Transverse colon (tissue), 4 donors: ENCODE measurements at regions not wholly inside any gene's neighbourhood (a gene's known extent, or its start where the extent isn't known, plus 50 kb on each side); places are given as distances from the start of the nearest gene placed in this dataset.

ENCODE experiments used
- POLR2AphosphoS5 ChIP-seq, 3 donors: sonication (generic); formaldehyde crosslinking; IDR thresholded peaks; one replicate each; pipeline ENCODE4 v1.6.1; 2016; ENCODE audit warnings: antibody characterized with exemption in 3 of 3
- TF ChIP-seq, protein P1 (sequence below), 5 experiments: fragments of 200-600 bp in 3 of 5; fragments of 450-650 bp in 2 of 5; sonication (generic) in 3 of 5; IDR thresholded peaks; 1 replicate in 2 of 5; 2 replicates in 3 of 5; pipeline ENCODE4 v1.5.1; 2016 to 2017; ENCODE audit warnings: antibody characterized with exemption in 5 of 5, inconsistent platforms in 3 of 5, mild to moderate bottlenecking in 2 of 5, moderate library complexity in 1 of 5

DNA sequence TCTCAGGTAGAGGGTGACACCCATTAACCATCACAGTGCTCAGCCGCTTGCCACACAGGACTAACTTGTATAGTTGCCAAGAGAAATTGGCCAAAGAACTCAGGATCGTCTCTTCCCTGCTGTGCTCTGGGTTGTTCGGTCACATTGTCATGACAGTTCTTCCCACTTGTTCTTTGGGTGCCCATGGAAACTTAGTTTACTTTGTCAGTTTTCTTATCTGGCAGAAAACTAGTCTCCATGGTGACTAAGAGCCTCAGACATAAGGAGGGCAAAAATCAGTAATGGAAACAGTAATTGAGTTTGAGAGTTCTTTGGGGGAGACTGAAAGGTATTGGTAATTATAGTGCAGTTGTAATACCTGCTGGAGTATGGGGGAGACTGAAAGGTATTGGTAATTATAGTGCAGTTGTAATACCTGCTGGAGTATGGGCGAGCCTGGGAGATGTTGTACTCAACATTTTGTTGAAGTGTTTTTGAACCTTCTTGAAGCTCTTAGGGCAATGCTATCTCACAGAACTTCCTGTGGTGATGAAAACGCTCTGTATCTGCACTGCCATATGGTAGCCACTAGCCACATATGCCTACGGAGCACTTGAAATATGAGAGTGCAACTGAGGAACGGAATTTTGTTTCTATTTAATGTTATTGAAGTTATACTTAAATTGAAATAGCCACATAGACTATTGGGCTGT, 95.2 kb upstream of the HDGFL1 start:
- TF ChIP-seq, protein P1, sequence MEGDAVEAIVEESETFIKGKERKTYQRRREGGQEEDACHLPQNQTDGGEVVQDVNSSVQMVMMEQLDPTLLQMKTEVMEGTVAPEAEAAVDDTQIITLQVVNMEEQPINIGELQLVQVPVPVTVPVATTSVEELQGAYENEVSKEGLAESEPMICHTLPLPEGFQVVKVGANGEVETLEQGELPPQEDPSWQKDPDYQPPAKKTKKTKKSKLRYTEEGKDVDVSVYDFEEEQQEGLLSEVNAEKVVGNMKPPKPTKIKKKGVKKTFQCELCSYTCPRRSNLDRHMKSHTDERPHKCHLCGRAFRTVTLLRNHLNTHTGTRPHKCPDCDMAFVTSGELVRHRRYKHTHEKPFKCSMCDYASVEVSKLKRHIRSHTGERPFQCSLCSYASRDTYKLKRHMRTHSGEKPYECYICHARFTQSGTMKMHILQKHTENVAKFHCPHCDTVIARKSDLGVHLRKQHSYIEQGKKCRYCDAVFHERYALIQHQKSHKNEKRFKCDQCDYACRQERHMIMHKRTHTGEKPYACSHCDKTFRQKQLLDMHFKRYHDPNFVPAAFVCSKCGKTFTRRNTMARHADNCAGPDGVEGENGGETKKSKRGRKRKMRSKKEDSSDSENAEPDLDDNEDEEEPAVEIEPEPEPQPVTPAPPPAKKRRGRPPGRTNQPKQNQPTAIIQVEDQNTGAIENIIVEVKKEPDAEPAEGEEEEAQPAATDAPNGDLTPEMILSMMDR (IDR thresholded peaks at IDR 0.05) = no peak
- no peak for TF ChIP-seq POLR2AphosphoS5 (IDR thresholded peaks at IDR 0.05)
